ENCODE measurements at regions not wholly inside any gene's neighbourhood (a gene's known extent, or its start where the extent isn't known, plus 50 kb on each side); places are given as distances from the start of the nearest gene placed in this dataset.
"Not testable (repeated sequence)": the region's sequence is repeated elsewhere in the genome, so short reads cannot be mapped to it uniquely, and the experiment has no call there.

DNA sequence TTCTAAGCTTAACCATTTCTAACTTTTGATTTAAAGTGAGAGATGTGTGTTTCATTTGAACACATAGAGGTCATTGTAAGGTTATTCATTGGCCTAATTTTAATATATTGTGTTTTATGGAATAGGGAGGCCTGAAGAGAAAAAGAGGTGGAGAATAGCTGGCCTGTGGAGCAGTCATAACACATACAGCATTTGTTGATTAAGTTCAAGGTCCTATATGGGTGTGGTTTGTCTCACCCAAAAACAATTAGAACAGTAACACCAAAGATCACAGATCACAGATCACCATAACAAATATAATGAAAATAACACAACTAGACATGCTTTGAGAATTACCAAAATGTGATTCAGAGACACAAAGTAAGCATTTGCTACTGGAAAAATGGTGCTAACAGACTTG lies 252.4 kb upstream of the SPOPL start:
- H3K27me3 ChIP-seq (ENCODE audit: insufficient read depth, low read length, poor library complexity): no peaks in the 10 kb centered on the region
- H2AFZ ChIP-seq (ENCODE audit: low read depth, low read length): no peak overlapping the region
- H4K20me1 ChIP-seq (ENCODE audit: insufficient read depth, low read length): no peaks in the 10 kb centered on the region
- no peaks in the 10 kb centered on the region for H3K9me3 ChIP-seq (ENCODE audit: insufficient read depth, low read length, severe bottlenecking)
- DNase-seq (no peak), ATAC-seq (ENCODE audit: insufficient read depth, low read depth) (no peak)
- H3K79me2 ChIP-seq (ENCODE audit: insufficient read depth, low read length): no peaks in the 10 kb centered on the region
- H3K27ac ChIP-seq (ENCODE audit: low read length): no peak overlapping the region
- TF ChIP-seq, protein P1, sequence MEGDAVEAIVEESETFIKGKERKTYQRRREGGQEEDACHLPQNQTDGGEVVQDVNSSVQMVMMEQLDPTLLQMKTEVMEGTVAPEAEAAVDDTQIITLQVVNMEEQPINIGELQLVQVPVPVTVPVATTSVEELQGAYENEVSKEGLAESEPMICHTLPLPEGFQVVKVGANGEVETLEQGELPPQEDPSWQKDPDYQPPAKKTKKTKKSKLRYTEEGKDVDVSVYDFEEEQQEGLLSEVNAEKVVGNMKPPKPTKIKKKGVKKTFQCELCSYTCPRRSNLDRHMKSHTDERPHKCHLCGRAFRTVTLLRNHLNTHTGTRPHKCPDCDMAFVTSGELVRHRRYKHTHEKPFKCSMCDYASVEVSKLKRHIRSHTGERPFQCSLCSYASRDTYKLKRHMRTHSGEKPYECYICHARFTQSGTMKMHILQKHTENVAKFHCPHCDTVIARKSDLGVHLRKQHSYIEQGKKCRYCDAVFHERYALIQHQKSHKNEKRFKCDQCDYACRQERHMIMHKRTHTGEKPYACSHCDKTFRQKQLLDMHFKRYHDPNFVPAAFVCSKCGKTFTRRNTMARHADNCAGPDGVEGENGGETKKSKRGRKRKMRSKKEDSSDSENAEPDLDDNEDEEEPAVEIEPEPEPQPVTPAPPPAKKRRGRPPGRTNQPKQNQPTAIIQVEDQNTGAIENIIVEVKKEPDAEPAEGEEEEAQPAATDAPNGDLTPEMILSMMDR (IDR thresholded peaks at IDR 0.05; ENCODE audit: borderline replicate concordance, extremely low read depth, low read length, poor library complexity, severe bottlenecking): no peak
- TF ChIP-seq EZH2 (IDR thresholded peaks at IDR 0.05; ENCODE audit: borderline replicate concordance, low read depth, low read length, severe bottlenecking): no peak
- no peak overlapping the region for H3K4me2 ChIP-seq (ENCODE audit: insufficient read depth, low read length)
- no peaks in the 10 kb centered on the region for H3K4me1 ChIP-seq (ENCODE audit: insufficient read depth, low read length)
- no peak overlapping the region for H3K9ac ChIP-seq (ENCODE audit: low read depth, low read length)
- H3K4me3 ChIP-seq (ENCODE audit: low read depth in 1 of 2, low read length in 2 of 2): no peak overlapping the region
- H3K36me3 ChIP-seq (ENCODE audit: insufficient read depth, low read length): no peaks in the 10 kb centered on the region

DNA sequence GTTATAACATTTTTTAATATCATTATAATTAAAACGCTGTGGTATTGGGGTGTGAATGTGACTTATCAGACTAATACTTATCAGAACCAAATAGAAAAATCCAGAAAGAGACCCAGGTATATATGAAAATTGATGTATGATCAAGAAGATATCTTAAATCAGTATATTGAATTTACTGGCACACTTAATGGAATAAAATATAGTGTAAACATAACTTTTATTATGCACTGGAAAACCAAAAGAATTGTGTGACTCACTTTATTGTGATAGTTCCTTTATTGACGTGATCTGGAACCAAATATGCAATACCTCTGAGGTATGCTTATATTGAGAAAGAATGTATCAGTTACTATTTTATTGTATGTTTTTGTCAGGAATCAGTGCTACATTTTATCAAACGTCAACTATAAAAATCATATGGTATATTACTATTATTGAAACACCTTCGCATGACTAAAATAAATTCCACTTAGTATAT lies 250.7 kb upstream of the SPOPL start:
- ATAC-seq (ENCODE audit: insufficient read depth, low read depth); H3K27me3 ChIP-seq (ENCODE audit: insufficient read depth, low read length, poor library complexity); H3K4me3 ChIP-seq (ENCODE audit: low read depth in 1 of 2, low read length in 2 of 2); H3K4me2 ChIP-seq (ENCODE audit: insufficient read depth, low read length); H4K20me1 ChIP-seq (ENCODE audit: insufficient read depth, low read length); H3K27ac ChIP-seq (ENCODE audit: low read length); H3K9ac ChIP-seq (ENCODE audit: low read depth, low read length); H3K79me2 ChIP-seq (ENCODE audit: insufficient read depth, low read length); H3K4me1 ChIP-seq (ENCODE audit: insufficient read depth, low read length); DNase-seq; H3K9me3 ChIP-seq (ENCODE audit: insufficient read depth, low read length, severe bottlenecking); H3K36me3 ChIP-seq (ENCODE audit: insufficient read depth, low read length); H2AFZ ChIP-seq (ENCODE audit: low read depth, low read length): not testable (repeated sequence)

DNA sequence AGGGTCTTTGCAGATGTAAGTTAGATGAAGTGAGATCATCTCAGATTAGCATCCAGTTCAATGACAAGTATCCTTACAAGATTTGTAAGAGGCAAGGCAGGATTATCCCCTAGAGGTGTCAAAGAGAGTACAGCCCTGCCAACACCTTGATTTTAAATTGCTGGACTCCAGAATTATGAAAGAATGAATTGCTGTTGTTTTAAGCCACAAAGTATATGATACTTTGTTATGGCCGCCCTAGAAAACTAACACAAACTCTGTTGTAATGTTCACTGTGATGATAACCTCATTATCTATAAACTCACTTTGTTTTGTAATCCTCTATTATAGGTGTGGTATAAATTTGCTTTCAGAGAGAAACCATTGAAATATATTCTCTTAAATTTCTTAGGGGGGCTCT lies 249.0 kb upstream of the SPOPL start:
- Histone ChIP-seq H3K36me3 (ENCODE audit: insufficient read depth, low read length) (no peaks in the 10 kb centered on the region), H3K27me3 (ENCODE audit: insufficient read depth, low read length, poor library complexity) (no peaks in the 10 kb centered on the region), H4K20me1 (ENCODE audit: insufficient read depth, low read length) (no peaks in the 10 kb centered on the region), H3K27ac (ENCODE audit: low read length) (no peak overlapping the region), H2AFZ (ENCODE audit: low read depth, low read length) (no peak overlapping the region), H3K9ac (ENCODE audit: low read depth, low read length) (no peak overlapping the region), H3K4me1 (ENCODE audit: insufficient read depth, low read length) (no peaks in the 10 kb centered on the region), H3K4me3 (ENCODE audit: low read depth in 1 of 2, low read length in 2 of 2) (no peak overlapping the region), H3K9me3 (ENCODE audit: insufficient read depth, low read length, severe bottlenecking) (no peaks in the 10 kb centered on the region), H3K4me2 (ENCODE audit: insufficient read depth, low read length) (no peak overlapping the region), H3K79me2 (ENCODE audit: insufficient read depth, low read length) (no peaks in the 10 kb centered on the region)
- TF ChIP-seq EZH2 (IDR thresholded peaks at IDR 0.05; ENCODE audit: borderline replicate concordance, low read depth, low read length, severe bottlenecking): no peak
- TF ChIP-seq, protein P1 (IDR thresholded peaks at IDR 0.05; ENCODE audit: borderline replicate concordance, extremely low read depth, low read length, poor library complexity, severe bottlenecking): no peak
- ATAC-seq (ENCODE audit: insufficient read depth, low read depth) (no peak), DNase-seq (no peak)

DNA sequence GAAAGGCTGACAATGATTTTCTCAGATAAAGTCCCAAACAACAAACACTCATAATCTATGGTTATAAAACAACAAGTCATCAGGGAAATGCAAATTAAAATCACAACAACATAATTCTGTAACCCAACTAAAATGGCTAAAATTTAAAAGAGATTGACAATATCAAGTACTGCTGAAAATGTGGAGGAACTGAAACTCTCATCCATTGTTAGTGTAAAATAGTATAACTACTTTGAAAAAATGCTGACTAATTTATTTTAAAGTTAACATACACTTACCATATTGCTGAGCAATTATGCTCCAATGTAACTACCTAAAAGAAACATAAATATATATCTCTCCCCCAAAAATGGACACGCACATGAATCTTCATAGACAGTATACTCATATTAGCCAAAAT lies 245.9 kb upstream of the SPOPL start:
- TF ChIP-seq, protein P1 (IDR thresholded peaks at IDR 0.05; ENCODE audit: borderline replicate concordance, extremely low read depth, low read length, poor library complexity, severe bottlenecking): no peak
- TF ChIP-seq EZH2 (IDR thresholded peaks at IDR 0.05; ENCODE audit: borderline replicate concordance, low read depth, low read length, severe bottlenecking): no peak
- H3K9ac ChIP-seq (ENCODE audit: low read depth, low read length): no peak overlapping the region
- no peak overlapping the region for H3K4me2 ChIP-seq (ENCODE audit: insufficient read depth, low read length)
- no peaks in the 10 kb centered on the region for H3K9me3 ChIP-seq (ENCODE audit: insufficient read depth, low read length, severe bottlenecking)
- no peak overlapping the region for H3K27ac ChIP-seq (ENCODE audit: low read length)
- no peak for DNase-seq
- ATAC-seq (ENCODE audit: insufficient read depth, low read depth): no peak
- no peaks in the 10 kb centered on the region for H3K27me3 ChIP-seq (ENCODE audit: insufficient read depth, low read length, poor library complexity)
- H4K20me1 ChIP-seq (ENCODE audit: insufficient read depth, low read length): no peaks in the 10 kb centered on the region
- no peak overlapping the region for H3K4me3 ChIP-seq (ENCODE audit: low read depth in 1 of 2, low read length in 2 of 2)
- H2AFZ ChIP-seq (ENCODE audit: low read depth, low read length): no peak overlapping the region
- no peaks in the 10 kb centered on the region for H3K4me1 ChIP-seq (ENCODE audit: insufficient read depth, low read length)
- H3K36me3 ChIP-seq (ENCODE audit: insufficient read depth, low read length): no peaks in the 10 kb centered on the region
- no peaks in the 10 kb centered on the region for H3K79me2 ChIP-seq (ENCODE audit: insufficient read depth, low read length)
